HCT116 (cell line): ENCODE measurements at regions not wholly inside any gene's neighbourhood (a gene's known extent, or its start where the extent isn't known, plus 50 kb on each side); places are given as distances from the start of the nearest gene placed in this dataset.

Experiments used
- CEBPB ChIP-seq: IDR thresholded peaks from 2 replicates; pipeline ENCODE4 v1.6.1; 2012; ENCODE audit warnings: low read depth
- CTCF ChIP-seq, 3 experiments: fragments of 200-600 bp in 1 of 3; sonication (generic) in 1 of 3; IDR thresholded peaks in 2 of 3; conservative IDR thresholded peaks in 1 of 3; 2 replicates each; pipeline ENCODE4 v1.5.1; 2012 to 2017; ENCODE audit warnings: low read depth in 2 of 3, low read length in 2 of 3, antibody characterized with exemption in 1 of 3, borderline replicate concordance in 1 of 3, control low read depth in 1 of 3, mild to moderate bottlenecking in 1 of 3, mixed read lengths in 1 of 3, mixed run types in 1 of 3, moderate library complexity in 1 of 3; ENCODE audit not compliant: insufficient read depth in 1 of 3
- EZH2 ChIP-seq: fragments of 200-600 bp; sonication (generic); IDR thresholded peaks from 2 replicates; pipeline ENCODE4 v1.6.1; 2017; ENCODE audit warnings: antibody characterized with exemption, mixed run types
- EZH2phosphoT487 ChIP-seq: fragments of 200-600 bp; IDR thresholded peaks from 2 replicates; pipeline ENCODE4 v1.6.1; 2018; ENCODE audit warnings: antibody characterized with exemption, borderline replicate concordance
- JUND ChIP-seq: IDR thresholded peaks from 2 replicates; pipeline ENCODE4 v1.6.1; 2012
- MAX ChIP-seq: IDR thresholded peaks from 2 replicates; pipeline ENCODE4 v1.6.1; 2012
- POLR2A ChIP-seq: IDR thresholded peaks from 2 replicates; pipeline ENCODE4 v1.7.0; 2011; ENCODE audit warnings: borderline replicate concordance; ENCODE audit not compliant: insufficient read depth, insufficient read length; ENCODE audit errors: extremely low read depth
- TCF7L2 ChIP-seq: IDR thresholded peaks from 2 replicates; pipeline ENCODE4 v1.7.0; 2011; ENCODE audit warnings: borderline replicate concordance, inconsistent platforms; ENCODE audit not compliant: insufficient read depth, insufficient read length; ENCODE audit errors: extremely low read depth

- TF ChIP-seq CEBPB (no peak), JUND (no peak), POLR2A (no peak), CTCF (IDR thresholded peaks at IDR 0.05 in 2 of 3, conservative IDR thresholded peaks at IDR 0.05 in 1 of 3; ENCODE audit: borderline replicate concordance in 1 of 3, insufficient read depth in 1 of 3, low read depth in 2 of 3, low read length in 2 of 3) (no peak), MAX (no peak), EZH2phosphoT487 (no peak), EZH2 (no peak), TCF7L2 (no peak)
Measured at GRCh38 chr1:213714645-213715044, 273.1 kb upstream of the PROX1 start.
